ENCODE measurements at regions not wholly inside any gene's neighbourhood (a gene's known extent, or its start where the extent isn't known, plus 50 kb on each side); places are given as distances from the start of the nearest gene placed in this dataset.

GRCh38 chr7:19537942-19538401 is 170.9 kb downstream of the POLR1F start:
- H3K36me3 ChIP-seq, result no peaks in the 10 kb centered on the region
- peaks cover 0 to 2% of the 10 kb centered on the region in 2 donors for H3K9me3 ChIP-seq
- intact Hi-C loops (cut with DNase I), result no loop called here
- no peak for DNase-seq (ENCODE audit: low spot score in 2 of 2)
- no peaks in the 10 kb centered on the region for H3K27me3 ChIP-seq
- no peak overlapping the region for H3K27ac ChIP-seq
- H3K4me1 ChIP-seq, result no peaks in the 10 kb centered on the region
- TF ChIP-seq CTCF (IDR thresholded peaks at IDR 0.05), result no peak
- H3K4me3 ChIP-seq, result no peak overlapping the region

- Histone ChIP-seq H3K4me1 (no peaks in the 10 kb centered on the region), H3K4me3 (no peak overlapping the region), H3K9me3 (no peaks in the 10 kb centered on the region), H3K36me3 (no peaks in the 10 kb centered on the region), H3K27ac (no peak overlapping the region), H3K27me3 (no peaks in the 10 kb centered on the region)
- no peak for TF ChIP-seq CTCF (IDR thresholded peaks at IDR 0.05)
- intact Hi-C loops (cut with DNase I), result no loop called here
- no peak for DNase-seq (ENCODE audit: low spot score in 2 of 2)
Observed at GRCh38 chr7:19533266-19533665, 175.6 kb downstream of the POLR1F start.

- no peaks in the 10 kb centered on the region for H3K4me1 ChIP-seq
- H3K27me3 ChIP-seq, result no peaks in the 10 kb centered on the region
- no peak for DNase-seq (ENCODE audit: low spot score in 2 of 2)
- H3K27ac ChIP-seq, result no peak overlapping the region
- no peak overlapping the region for H3K4me3 ChIP-seq
- H3K36me3 ChIP-seq, result no peaks in the 10 kb centered on the region
- no peak for TF ChIP-seq CTCF (IDR thresholded peaks at IDR 0.05)
- H3K9me3 ChIP-seq, result no peaks in the 10 kb centered on the region
- intact Hi-C loops (cut with DNase I), result no loop called here
Observed at GRCh38 chr7:19530852-19531251, 178.0 kb downstream of the POLR1F start.

- intact Hi-C loops (cut with DNase I), result no loop called here
Observed at GRCh38 chr7:19530261-19530660, 178.6 kb downstream of the POLR1F start.

GRCh38 chr7:19526639-19527038 is 182.2 kb downstream of the POLR1F start:
- H3K27me3 ChIP-seq, result no peaks in the 10 kb centered on the region
- no peak for TF ChIP-seq CTCF (IDR thresholded peaks at IDR 0.05)
- H3K4me1 ChIP-seq, result no peaks in the 10 kb centered on the region
- intact Hi-C loops (cut with DNase I), result no loop called here
- no peak for DNase-seq (ENCODE audit: low spot score in 2 of 2)
- H3K4me3 ChIP-seq, result no peak overlapping the region
- H3K27ac ChIP-seq, result no peak overlapping the region
- H3K9me3 ChIP-seq, result no peaks in the 10 kb centered on the region
- no peaks in the 10 kb centered on the region for H3K36me3 ChIP-seq

More at GRCh38 chr7:19530261-19530660, 178.6 kb downstream of the POLR1F start:
- H3K4me1 ChIP-seq, result no peaks in the 10 kb centered on the region
- no peak for TF ChIP-seq CTCF (IDR thresholded peaks at IDR 0.05)
- no peaks in the 10 kb centered on the region for H3K36me3 ChIP-seq
- no peak overlapping the region for H3K4me3 ChIP-seq
- no peak overlapping the region for H3K27ac ChIP-seq
- H3K9me3 ChIP-seq, result no peaks in the 10 kb centered on the region
- no peaks in the 10 kb centered on the region for H3K27me3 ChIP-seq
- DNase-seq (ENCODE audit: low spot score in 2 of 2), result no peak

- no peak for DNase-seq (ENCODE audit: low spot score in 2 of 2)
- H3K9me3 ChIP-seq, result no peaks in the 10 kb centered on the region
- intact Hi-C loops (cut with DNase I), result no loop called here
- no peaks in the 10 kb centered on the region for H3K36me3 ChIP-seq
- no peak overlapping the region for H3K27ac ChIP-seq
- H3K27me3 ChIP-seq, result no peaks in the 10 kb centered on the region
- no peaks in the 10 kb centered on the region for H3K4me1 ChIP-seq
- TF ChIP-seq CTCF (IDR thresholded peaks at IDR 0.05), result no peak
- H3K4me3 ChIP-seq, result no peak overlapping the region
Observed at GRCh38 chr7:19522486-19522885, 186.4 kb downstream of the POLR1F start.
